ENCODE measurements at regions not wholly inside any gene's neighbourhood (a gene's known extent, or its start where the extent isn't known, plus 50 kb on each side); places are given as distances from the start of the nearest gene placed in this dataset.
"Not testable (repeated sequence)": the region's sequence is repeated elsewhere in the genome, so short reads cannot be mapped to it uniquely, and the experiment has no call there.

DNA sequence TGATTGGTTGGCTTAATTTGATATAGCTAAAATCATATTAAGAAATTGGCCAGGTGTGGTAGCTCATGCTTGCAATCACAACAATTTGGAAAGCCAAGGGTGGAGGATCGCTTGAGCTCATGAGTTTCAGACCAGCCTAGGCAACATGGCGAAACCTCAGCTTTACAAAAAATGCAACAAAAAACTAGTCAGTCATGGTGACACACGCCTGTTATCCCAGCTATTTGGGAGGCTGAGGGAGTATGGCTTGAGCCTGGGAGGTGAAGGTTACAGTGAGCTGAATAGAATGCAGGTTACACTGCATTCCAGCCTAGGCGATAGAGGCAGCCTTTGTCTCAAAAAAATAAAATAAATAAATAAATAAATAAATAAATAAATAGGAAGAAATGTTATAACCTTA is 1579.6 kb upstream of the SLC10A2 start:
- no peak for DNase-seq

DNA sequence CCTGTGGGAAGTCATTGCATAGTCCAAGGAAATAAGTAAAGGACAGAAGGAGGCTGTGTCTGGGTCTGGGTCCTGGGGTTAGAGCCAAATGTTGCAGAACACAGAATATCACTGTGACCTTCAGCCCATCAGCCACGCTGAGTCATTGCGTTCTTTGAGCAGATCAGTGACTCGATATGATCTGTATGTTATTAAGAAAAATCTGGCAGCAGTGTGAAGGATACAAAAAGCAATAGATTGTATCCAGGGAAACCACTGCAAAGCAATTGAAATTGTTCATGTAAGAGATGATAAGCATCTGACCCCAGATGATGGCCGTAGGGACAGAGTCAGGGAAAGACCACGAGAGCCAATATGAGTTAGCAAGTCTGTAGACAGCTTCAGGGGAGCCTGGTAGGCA is 1575.1 kb upstream of the SLC10A2 start:
- DNase-seq = no peak

DNA sequence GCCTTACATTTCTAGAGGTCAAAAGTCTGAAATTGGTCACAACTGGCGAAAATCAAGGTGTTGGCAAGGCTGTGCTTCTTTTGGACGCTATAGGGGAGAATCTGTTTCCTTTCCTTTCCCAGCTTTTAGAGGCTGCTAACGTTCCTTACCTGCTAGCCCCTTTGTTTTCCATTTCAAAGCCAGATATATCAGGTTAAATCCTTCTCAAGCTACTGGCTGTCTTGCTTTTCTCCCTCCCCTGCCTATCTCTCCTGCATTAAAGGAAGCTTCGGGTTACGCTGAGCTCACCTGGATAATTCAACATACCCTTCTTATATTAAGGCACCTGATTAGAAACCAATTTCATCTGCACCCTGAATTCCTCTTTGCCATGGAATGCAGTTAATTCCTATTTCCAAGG is 1569.7 kb upstream of the SLC10A2 start:
- DNase-seq = no peak

DNA sequence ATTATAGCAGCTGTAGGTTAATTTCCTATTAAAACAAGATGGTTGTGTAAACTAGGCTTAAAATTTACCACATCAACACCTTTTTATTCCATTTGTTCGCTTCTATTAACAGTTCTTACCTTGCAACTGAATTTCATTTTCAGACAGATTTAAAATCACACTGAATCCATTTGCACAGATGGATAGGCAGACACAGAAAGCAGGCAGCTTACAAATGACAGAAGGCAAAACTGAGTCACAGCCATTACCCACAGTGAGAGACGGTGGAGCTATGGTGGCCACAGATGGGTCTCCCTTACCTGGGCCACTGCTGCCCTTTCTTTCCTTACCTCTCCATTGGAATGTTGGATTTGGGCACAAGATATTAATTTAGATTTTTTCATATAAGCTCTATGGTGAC is 1567.8 kb upstream of the SLC10A2 start:
- no peak for DNase-seq

DNA sequence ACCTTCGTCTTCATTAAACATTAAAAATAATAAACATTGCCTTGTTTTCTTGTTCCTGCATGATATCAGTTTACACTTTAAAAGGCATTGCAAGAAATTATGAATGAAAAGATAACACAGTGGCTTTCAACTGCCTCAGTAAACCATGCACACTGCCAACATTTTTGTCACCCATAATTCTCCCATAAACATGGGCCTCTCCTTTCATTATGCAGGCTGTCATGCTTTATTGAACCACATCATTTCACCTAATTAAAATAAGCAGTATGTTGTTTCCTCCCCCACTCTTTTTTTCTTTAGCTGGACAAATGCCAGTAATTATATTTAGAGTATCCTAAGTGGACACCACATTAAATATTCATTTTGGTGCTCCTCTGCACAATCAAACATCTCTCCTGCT is 1566.5 kb upstream of the SLC10A2 start:
- peak; percentile 25 for DNase-seq

DNA sequence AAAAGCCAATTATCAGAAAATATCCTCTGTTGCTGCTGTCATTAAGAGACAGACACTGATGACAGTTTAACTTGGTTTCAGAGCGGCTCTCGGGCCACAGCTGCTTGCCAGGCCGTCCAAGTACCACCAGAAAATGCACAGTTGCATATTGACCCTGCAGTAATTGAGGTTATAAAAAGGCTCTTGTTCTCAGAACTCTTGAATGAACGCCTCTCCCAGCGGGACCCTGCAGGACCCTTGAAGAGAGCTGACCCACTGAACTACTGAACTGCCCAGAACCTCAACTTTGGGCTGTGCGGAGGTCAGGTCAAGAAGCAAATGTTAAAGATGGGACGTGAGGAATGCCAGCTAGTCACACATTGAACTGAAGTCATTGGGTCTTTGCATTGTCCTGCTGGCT is 1559.0 kb upstream of the SLC10A2 start:
- no peak for DNase-seq

DNA sequence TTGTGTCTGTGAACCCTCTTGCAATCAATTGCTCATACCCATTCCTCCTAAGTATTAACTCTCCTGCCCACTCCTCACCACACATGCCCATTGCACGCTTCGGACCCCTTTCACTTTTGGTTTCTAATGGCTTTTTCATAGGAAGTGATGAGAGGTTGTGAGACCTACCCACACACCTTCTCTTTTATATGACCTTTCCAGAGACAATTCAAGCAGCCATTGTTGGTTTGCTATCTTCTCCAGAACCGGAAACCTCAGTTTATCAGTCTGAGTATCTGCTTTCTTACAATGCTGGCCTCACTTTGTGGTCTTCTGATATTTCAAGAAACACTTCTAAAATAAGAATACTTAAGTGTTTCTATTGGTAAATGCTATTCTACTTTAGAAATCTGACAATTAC is 1550.8 kb upstream of the SLC10A2 start:
- no peak for DNase-seq

DNA sequence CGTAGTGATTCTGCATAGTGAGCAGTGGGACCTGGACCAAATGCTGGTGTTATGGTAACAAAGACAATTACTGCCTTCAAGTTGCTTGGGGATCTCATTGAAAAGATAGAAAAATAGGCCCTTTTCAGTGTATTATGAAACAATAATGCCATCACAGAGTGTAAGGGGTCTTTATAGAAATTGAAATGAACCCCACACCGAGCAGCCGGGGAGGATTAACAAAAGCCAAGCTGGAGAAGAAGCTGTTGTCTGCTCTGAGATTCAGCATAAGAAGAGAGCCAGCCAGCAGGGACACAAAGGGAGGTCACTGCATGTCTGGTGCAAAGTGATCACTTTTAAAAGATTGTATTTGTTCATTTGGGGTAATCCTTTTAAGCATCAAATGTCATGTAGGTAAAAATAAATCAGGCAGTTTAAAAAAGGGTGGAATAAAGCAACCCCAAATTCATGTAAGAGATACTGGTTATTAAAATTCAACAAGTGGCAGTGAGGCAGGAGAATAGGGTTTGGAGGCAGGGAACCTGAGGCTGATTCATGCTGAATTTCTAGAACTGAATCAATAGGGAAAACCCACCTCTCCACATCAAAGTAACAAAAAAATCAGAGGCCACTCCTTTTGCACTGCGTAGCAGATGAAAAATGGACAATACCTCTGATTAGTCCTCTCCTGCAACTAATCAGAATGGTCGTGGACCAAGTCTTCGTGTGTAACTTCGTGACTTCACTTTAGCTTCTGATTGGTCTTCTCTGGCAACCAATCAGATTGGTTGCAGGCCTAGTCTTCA is 1548.3 kb upstream of the SLC10A2 start:
- no peak for DNase-seq

DNA sequence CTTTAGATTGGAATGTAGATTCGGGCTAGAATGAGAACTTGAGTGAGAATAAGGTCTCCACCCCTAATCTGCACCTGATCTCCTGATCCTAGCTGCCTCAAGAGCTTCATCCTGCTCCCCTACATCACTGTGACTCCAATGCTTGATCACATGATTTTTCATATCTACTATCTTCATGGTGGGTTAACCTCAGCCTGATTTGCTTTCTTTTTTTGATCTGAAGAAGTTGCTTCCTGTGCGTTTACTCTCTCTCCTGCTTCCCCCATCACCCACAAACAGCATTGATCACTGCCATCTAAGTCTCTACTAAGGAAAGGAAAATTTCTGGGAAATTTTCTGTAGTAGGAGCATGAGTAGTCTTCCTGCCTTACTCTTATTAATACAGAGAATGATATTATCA is 1542.1 kb upstream of the SLC10A2 start:
- DNase-seq = no peak

DNA sequence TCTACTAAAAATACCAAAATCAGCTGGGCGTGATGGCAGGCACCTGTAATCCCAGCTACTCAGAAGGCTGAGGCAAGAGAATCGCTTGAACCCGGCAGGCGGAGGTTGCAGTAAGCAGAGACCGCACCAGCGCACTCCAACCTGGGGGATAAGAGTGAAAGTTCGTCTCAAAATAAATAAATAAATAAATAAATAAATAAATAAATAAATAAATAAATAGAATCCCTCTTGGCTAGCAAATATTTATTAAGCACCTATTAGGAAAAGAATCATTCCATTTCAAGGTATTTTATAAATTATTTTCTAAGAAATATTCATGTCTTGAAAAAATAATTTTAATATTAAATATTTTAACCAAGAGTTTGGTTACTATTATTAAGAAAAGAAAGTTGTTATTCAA is 1539.2 kb upstream of the SLC10A2 start:
- DNase-seq = not testable (repeated sequence)

DNA sequence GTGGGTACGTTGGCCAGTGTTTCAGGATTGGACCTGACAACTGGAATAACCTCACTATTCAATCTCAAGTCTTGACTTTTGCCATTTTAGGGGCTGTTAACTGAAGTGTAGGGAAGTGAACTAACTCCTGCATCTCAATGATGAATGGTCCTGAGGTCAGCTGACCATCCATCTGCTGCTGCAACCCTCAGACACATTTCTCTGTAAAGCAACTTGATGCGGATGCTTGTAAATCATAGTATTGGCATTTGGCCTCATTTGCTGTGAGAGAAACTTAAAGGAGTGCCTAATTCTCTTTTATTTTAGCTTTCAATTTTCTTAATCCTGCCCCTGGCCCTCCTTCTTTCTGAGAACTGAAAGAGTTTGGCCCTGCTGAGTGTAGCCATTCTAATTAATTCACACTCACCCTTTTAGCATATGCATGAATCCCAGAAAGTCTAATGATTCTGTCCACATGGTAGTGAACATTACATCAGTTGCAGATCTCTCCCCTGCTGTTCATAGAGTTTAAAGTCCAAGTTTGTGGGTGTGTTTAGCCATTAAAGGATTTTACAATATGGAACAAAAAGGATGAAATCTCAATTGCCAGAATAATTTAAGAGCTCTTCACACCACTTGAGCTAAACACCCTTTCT is 1531.4 kb upstream of the SLC10A2 start:
- DNase-seq = no peak

DNA sequence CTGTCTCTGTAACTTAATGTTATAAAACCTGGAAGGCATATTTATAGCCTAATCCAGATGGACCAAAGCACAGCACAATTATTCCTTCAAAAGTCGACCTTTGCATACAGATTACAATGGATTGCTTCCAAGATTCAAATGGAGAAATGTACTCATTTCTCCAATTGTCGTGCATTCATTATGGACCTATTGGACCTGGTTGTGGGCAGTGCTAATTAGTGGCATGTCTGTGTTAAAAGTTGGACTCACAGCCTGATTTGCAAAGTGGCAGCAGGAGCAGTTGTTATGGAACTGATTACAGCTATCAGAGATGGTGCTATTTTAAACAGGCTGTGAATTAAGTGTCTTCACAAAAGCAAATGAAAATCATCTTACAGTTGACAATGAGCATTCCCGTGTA is 1529.3 kb upstream of the SLC10A2 start:
- DNase-seq = no peak

DNA sequence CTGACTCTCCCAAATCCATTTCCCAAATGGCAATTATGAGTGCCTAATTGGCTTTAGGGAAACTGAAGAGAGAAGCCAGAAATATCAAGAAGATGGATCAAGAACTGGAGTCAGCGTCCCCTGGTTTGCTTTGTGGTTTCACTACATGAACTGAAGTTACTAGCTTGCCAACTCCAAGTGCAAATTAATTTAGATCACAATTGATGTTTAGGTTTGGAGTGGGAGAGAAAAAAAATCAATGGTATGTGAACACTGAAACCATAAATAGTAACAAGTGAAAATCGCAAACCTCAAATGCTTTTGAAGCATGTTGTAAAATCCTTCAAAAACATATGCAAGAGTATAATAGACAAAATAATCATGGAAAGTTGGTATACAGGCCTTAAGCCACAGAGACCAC is 1528.6 kb upstream of the SLC10A2 start:
- DNase-seq = no peak

DNA sequence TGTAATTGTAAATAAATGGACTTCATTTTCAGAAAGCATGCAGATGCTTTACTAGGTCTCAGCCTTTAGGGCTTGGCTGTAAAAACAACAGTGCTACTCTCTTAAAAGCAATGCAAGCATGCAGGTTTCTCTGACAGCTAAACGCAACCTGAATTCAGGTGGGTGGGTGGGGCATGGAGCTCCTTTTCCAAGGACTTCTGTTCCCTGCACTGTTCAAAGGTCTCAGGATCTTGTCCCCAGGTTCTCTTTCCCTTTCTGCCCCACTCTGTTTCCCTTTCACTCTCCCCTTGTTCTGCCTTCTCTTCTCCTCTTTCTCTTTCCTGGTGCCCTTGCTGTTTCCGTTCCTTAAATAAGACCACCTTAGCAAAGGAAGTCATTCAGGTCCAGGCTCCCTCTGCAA is 1527.5 kb upstream of the SLC10A2 start:
- no peak for DNase-seq

DNA sequence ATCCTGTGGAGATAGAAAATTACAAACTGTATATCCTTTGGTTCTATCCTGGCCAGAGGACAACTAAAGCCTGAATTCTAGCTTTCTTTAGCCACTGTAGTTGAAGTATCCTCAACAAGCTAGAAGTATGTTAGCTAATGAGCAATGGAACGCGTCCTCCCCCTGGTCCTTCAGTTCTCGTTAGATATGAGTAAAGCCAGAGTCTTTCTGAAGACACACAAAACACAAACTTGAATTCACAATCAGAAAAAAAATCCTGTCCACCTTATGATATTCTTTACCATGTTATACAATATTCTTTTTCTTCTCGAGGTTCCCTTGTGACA is 1527.0 kb upstream of the SLC10A2 start:
- DNase-seq = no peak

DNA sequence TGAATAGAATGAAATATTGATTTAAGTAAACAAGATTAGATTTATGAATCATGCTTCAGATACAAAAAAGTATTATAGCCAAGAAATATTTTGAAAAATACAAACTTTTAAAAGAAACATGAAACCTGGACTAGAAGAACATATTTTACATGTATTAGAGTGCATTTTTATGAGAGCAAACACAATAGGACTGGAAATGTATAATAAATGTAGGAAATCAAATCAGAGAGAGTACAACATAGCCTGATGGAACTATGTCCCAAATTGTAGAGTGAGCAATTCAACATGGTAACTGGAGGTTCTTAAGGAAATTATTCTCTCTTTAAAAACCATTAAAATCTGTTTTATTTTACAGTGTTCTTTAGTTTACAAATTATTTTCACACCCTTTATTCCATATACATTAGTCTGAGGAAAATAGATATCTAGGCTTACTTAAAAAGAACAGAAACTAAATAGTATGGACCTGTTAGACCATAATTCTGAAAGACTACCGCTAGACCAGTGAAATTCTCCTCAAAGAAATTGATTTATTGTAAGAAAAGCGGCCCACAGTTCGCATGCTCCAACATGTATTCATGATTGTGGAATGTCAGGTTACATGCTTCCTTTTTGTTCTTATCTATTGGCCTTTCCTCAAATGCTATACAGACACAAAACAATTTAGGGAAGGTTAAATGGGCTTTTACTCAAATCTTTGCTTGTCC is 1526.5 kb upstream of the SLC10A2 start:
- no peak for DNase-seq

DNA sequence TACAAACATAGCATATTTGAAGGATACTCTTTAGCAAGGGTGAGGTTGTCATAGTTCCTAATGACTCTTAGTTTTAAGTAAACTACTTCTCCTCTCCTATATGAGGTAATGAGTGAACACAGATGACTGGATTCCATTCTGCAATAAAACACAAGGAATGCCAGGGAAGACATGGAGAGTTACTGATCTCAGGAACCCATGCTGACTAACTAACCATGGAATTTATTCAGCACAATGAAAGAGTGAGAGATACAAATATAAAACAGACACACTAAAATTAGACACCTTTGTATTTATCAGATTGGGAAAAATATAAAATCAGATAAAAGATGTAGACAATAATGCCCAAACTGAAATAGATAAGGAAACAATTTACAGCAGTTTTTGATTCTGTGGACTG is 1525.9 kb upstream of the SLC10A2 start:
- no peak for DNase-seq

DNA sequence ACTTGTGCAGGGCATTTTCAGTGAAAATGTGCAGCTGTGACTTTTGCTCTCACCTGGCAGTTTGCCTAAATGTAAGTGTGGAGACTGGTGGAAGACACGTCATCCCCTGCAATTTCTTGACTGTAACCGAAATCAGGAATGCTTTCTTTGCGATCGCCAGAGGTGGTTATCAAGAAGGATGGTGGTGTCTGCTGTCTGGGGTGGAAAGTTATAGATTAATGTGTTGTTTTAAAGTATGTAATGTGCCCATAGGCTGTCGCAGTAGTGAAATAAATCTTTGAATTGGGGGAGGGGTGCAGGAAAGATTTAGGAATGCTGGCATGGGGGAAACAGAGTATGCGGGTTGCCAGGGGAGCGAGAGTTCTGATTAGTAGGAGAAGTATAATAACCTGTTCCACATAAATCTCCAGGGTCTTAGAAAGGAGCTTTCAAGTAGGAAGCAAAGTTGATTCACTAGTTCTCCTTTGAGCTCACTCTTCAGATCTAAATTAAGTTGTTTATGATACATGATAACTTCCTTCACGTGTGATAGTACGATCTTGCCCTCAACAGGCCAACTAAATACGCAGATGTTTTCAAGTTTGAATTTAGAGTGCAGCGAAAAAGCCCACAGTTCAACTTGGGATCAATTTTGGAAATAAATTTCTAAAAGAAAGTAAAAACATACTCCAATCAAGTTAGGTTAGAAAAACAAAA is 1520.0 kb upstream of the SLC10A2 start:
- DNase-seq = no peak

DNA sequence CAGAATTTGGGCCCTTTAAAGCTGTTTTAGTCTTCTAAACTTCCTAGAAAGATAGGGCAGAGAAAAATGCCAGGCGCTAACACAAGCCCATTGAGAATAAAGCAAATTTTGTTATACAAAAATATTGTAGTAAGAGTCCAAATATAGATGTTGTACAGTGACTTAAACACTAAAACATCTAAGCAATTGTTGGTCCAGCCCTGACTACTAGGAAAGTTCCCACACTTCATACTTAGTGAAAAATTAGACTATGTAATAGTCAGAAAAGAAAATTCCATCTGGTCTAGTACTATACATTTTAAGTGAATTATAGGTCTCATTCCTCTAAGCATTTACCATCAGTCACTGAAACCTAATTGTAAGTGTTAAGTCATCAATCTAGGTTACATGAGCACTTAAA is 1518.3 kb upstream of the SLC10A2 start:
- DNase-seq = no peak

DNA sequence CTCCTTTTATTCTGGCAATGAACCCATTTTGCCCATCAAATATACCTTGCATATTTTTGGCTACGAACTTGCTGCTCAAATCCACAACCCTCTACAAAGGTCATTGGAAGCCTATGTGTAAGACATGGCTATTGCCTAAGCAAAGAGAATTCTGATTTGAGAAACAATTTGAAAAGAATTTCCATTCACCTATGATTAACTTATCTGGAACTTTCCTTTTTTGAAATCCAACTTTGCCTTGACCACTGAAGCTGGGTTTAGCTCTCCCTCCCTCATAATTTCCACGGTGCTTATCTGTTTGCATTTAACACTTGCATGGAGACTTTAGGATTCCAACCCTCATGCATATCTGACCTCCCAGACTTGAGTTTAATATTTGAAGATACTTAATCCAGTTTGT is 1514.7 kb upstream of the SLC10A2 start:
- DNase-seq = no peak

DNA sequence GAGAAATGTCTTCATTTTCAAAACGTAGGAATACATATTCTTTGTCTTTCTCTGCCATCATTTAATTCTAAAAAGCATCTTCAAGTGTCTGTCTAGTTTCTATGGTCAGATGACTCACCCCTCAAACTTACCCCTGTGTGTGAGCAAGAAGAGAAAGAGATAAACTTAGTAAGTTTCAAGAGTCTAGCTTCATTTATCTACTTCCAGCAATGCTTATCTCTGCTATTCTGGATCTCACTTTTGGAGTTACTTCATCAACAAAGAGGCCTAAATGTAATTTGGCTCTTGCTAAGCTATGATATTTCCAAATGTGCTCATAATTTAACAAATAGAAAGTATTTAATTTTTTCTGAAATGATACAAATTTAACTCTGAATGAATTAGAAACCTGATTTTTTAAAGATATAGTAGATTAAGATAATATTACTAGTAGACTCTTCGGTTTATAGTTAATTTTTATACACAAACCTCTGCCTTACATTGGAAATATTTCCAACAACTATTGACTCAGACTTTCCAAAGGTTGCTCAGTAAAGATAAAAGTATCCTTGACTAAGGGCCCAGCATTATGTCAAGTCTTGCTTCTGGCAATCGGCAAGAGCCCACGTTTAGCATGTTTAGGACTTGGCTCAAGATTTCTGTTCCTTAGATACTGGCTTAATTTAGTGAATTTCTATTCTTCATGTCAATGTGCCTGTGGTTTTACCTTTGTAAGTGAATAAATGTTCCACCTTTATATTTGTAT is 1511.0 kb upstream of the SLC10A2 start:
- DNase-seq = no peak

DNA sequence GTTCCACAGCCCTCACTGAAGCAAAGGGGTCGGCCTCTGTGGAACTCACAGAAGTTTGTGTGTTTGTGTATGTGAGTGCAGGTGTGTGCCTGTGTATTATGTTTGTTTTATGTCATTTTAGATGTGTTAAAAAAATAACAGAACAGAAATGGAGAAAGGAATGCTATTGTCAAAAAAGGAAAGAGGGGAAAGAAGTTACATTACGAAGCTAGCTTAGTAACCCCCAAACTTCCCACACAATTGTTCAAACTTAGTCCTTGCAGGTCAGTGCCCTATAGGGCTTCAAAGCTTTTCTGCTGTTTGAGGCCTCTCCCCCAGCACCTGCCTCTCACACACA is 1505.6 kb upstream of the SLC10A2 start:
- DNase-seq = no peak

Data from NCI-H187 treated with DMSO at 0.1 percent for 48 hours (cell line).